HG03103 (cell line): ENCODE measurements at regions not wholly inside any gene's neighbourhood (a gene's known extent, or its start where the extent isn't known, plus 50 kb on each side); places are given as distances from the start of the nearest gene placed in this dataset.

ENCODE experiments used
- ATAC-seq: cut with Tn5 transposase; IDR thresholded peaks from one replicate; pipeline ENCODE4 v1.9.1; 2021; ENCODE audit warnings: low read depth; ENCODE audit not compliant: unreplicated experiment

DNA sequence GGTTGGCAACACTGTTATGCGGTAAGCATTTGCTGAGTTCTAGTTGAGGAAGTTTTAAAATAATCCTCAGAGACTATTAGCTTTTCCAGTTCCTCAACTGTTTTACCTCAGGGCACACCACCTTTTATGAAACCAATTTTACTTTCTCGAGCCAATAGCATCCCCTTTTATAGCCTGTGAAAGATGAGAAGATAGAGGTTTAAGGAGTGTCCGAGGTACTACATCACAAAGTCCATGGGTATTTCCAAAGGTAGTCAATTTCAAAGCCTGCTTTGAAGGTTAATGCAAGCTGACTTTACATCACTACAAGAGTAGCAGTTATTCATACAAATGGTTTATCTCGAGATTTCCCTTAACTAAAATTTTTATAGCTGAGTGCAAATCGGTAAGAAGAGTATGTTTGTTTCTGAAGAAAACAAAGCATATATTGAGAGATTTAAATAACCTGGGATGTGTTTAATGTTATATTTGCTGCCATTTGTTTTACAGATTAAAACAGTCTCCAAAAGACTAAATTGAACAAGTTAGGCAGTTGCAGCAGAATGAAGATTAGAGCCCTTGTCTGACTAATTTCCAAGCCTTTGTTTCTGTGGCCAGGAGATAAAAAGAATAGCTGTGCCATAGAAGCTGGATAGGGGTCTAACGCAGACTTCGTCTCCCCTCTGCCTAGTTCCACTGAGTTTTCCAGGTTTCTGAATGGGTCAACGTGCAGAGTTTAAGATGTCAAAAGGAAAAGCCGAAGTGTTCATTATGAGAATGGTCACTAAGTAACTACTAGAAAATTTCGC is 74.7 kb upstream of the TRPC4 start:
- no peak for ATAC-seq

DNA sequence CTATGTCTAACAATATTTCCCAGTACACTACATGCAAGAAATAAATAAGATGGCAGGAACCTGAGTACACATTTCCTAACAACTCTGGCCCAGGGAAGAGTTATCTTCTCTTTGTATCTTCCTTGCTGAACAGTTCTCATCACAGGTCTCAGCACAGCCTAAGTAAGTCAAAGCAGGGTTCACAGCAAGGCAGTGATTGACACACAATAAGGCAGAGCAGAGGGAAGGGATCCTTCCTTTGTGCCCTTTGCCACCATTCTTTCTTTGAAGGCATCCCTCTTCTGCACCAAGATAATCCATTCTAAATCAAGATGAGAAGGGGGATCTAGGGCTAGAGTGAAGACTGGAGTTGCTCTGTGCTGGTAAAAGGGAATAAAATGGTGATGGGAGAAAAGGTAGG is 73.4 kb upstream of the TRPC4 start:
- ATAC-seq = no peak

DNA sequence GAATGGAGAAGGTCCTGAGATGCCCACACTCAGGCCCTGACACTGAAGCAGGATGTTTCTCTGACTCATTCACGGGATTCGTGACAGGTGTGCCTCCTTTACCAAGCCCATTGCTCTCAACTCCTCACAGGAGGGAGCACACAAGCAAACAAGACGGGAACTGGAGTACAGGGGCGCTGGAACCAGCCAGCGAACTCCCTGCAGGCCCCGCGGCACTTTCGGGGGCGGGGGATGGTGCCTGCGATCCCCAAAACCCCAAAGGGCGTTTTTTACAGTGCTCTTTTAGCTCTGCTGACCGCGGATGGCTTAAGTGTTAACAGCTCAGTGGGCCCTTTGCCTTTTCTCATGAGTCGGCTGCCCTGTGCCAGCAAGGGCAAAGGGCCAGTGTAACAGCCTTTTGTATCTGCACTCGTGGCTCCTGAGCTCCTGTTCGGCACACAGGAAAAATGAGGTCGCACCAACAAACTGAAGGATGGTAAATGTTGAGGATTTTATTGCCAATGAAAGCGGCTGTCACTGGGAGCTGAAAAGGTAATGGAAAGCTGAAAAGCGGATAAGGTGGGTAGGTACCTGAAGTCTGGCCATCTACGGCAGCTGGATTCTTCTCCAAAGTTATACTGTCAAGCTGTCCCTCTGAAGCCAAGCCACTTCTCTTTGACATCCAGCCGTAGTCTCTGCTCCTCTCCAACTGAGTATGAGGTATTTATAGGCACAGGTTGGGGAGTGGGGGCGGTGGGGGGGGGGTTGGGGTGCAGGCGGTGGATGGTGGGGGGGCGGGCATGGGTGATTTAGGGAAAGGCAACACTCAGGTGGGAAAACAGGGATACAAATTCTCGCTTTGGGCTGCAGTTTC is 65.0 kb upstream of the TRPC4 start:
- ATAC-seq = no peak

GRCh38 chr13:37929308-37929707 is 59.7 kb upstream of the TRPC4 start:
- ATAC-seq = no peak

DNA sequence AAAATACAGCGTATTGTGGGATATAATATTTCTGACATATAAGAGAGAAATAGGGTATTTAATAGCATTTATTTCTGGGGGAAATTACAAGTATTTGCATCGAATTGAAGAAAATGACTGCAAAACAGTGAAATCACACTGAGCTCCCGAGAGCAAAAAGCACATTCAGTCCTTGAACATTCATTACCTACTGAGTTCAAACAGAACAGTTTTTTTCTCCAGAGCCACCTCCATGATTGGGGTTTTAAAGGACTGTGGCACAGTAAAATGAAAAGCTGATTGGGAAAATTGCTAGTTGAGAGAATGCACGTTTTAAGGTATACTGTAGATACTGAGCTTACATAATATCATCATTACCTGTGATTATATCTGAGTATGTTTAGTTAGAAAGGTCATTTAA is 58.0 kb upstream of the TRPC4 start:
- no peak for ATAC-seq

- ATAC-seq = no peak
Observed at GRCh38 chr13:37925878-37926473, 56.4 kb upstream of the TRPC4 start.

GRCh38 chr13:37923236-37923635 is 53.7 kb upstream of the TRPC4 start:
- ATAC-seq = no peak

DNA sequence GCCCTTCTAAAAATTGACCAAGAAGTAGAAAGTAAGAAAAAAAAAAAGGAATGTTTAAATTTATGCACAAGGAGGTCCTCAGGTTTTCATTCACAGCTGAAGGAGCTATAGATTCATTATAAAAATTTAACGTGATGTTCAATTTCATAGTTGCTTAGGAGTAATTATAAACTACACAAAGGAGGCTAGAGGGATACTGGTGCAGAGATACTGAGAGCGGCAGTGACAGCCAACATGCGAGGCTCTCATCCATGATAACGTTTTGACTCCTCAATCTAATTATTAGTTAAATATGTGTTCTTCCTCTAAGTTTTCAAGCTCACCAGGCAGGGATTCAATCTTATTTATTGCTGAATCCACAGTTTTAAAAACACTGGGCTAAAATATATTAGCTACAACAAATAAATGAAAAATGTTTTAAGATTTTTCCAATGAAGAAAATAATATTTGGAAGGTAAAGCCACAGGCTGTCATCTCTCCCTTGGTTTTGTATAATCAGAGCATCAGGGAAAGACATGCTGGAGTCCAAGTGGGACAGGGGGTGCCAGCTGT is 49.8 kb upstream of the TRPC4 start:
- ATAC-seq = no peak
